ENCODE measurements at regions not wholly inside any gene's neighbourhood (a gene's known extent, or its start where the extent isn't known, plus 50 kb on each side); places are given as distances from the start of the nearest gene placed in this dataset.

GRCh38 chr2:183390109-183390508 is 265.9 kb downstream of the NUP35 start:
- TF ChIP-seq EZH2 (IDR thresholded peaks at IDR 0.05; ENCODE audit: insufficient read depth, poor library complexity, severe bottlenecking) (no peak), EZH2phosphoT487 (IDR thresholded peaks at IDR 0.05; ENCODE audit: insufficient read depth, low read depth) (no peak)

All from GM23248 (cell line).